Neuronal stem cell (in vitro differentiated cells): ENCODE measurements at regions not wholly inside any gene's neighbourhood (a gene's known extent, or its start where the extent isn't known, plus 50 kb on each side); places are given as distances from the start of the nearest gene placed in this dataset.

Experiments used
- DNase-seq: peaks from one replicate; pipeline ENCODE4 v3.0.0-alpha.2; 2013; ENCODE audit warnings: low spot score
- H2AFZ ChIP-seq: one replicate; pipeline ENCODE4 v1.6.1; 2013; ENCODE audit warnings: mild to moderate bottlenecking, low read length, inconsistent platforms
- H2AK5ac ChIP-seq: 2 replicates; pipeline ENCODE4 v1.6.1; 2013; ENCODE audit warnings: low read depth, mild to moderate bottlenecking, inconsistent platforms, low read length, moderate library complexity, mixed read lengths
- H2BK120ac ChIP-seq: 2 replicates; pipeline ENCODE4 v1.6.1; 2013; ENCODE audit warnings: low read depth, mild to moderate bottlenecking, inconsistent platforms, low read length, moderate library complexity, mixed read lengths
- H2BK12ac ChIP-seq: one replicate; pipeline ENCODE4 v1.6.1; 2013; ENCODE audit warnings: low read length, inconsistent platforms
- H2BK15ac ChIP-seq: 2 replicates; pipeline ENCODE4 v1.6.1; 2013; ENCODE audit warnings: mild to moderate bottlenecking, low read length, inconsistent platforms, mixed read lengths
- H2BK5ac ChIP-seq: one replicate; pipeline ENCODE4 v1.6.1; 2013; ENCODE audit warnings: inconsistent platforms, mild to moderate bottlenecking, low read length, moderate library complexity
- H3K14ac ChIP-seq: one replicate; pipeline ENCODE4 v1.6.1; 2013; ENCODE audit warnings: low read length, inconsistent platforms
- H3K18ac ChIP-seq: 2 replicates; pipeline ENCODE4 v1.6.1; 2013; ENCODE audit warnings: low read length, inconsistent platforms
- H3K23ac ChIP-seq: 2 replicates; pipeline ENCODE4 v1.6.1; 2013; ENCODE audit warnings: low read depth, mild to moderate bottlenecking, mixed read lengths, low read length, inconsistent platforms; ENCODE audit not compliant: poor library complexity
- H3K27ac ChIP-seq: replicated peaks from 3 replicates; pipeline ENCODE4 v1.5.1; 2013; ENCODE audit warnings: low read length, inconsistent platforms
- H3K27me3 ChIP-seq, 3 experiments: 2 replicates each; pipeline ENCODE4 v1.6.1; 2013; ENCODE audit warnings: low read length in 3 of 3, mild to moderate bottlenecking in 2 of 3, inconsistent platforms in 1 of 3, low read depth in 1 of 3, mixed read lengths in 1 of 3, moderate library complexity in 1 of 3; ENCODE audit not compliant: control insufficient read depth in 3 of 3, insufficient read depth in 3 of 3
- H3K36me3 ChIP-seq, 2 donors: replicated peaks in 1 of 2; 2 replicates each; pipeline ENCODE4 v1.6.1; 2013; ENCODE audit warnings: low read length in 2 of 2; ENCODE audit not compliant: control insufficient read depth in 2 of 2, insufficient read depth in 2 of 2
- H3K4ac ChIP-seq: 2 replicates; pipeline ENCODE4 v1.6.1; 2013; ENCODE audit warnings: inconsistent platforms, mild to moderate bottlenecking, low read length, moderate library complexity
- H3K4me1 ChIP-seq, 2 donors: 1 replicate in 1 of 2; 2 replicates in 1 of 2; pipeline ENCODE4 v1.6.1; 2013; ENCODE audit warnings: low read length in 2 of 2, low read depth in 1 of 2; ENCODE audit not compliant: control insufficient read depth in 2 of 2, insufficient read depth in 1 of 2
- H3K4me2 ChIP-seq: one replicate; pipeline ENCODE4 v1.6.1; 2013; ENCODE audit warnings: mild to moderate bottlenecking, low read length, inconsistent platforms; ENCODE audit not compliant: insufficient read depth, poor library complexity, severe bottlenecking
- H3K4me3 ChIP-seq, 2 donors: 2 replicates each; pipeline ENCODE4 v1.5.1; 2013; ENCODE audit warnings: low read length in 2 of 2, mild to moderate bottlenecking in 2 of 2, inconsistent platforms in 1 of 2, moderate library complexity in 1 of 2
- H3K79me1 ChIP-seq: one replicate; pipeline ENCODE4 v1.6.1; 2013; ENCODE audit warnings: low read depth, mild to moderate bottlenecking, inconsistent platforms, low read length, moderate library complexity
- H3K9ac ChIP-seq: one replicate; pipeline ENCODE4 v1.6.1; 2013; ENCODE audit warnings: mild to moderate bottlenecking, low read depth, low read length, inconsistent platforms; ENCODE audit not compliant: poor library complexity
- H3K9me3 ChIP-seq, 2 donors: replicated peaks in 1 of 2; 2 replicates each; pipeline versions ENCODE3 to v1.6.1; 2013; ENCODE audit warnings: low read length in 2 of 2, mild to moderate bottlenecking in 2 of 2, inconsistent platforms in 1 of 2, low read depth in 1 of 2, mixed read lengths in 1 of 2, moderate library complexity in 1 of 2; ENCODE audit not compliant: control insufficient read depth in 2 of 2, insufficient read depth in 1 of 2
- H4K8ac ChIP-seq: one replicate; pipeline ENCODE4 v1.6.1; 2013; ENCODE audit warnings: low read depth, mild to moderate bottlenecking, inconsistent platforms, low read length, moderate library complexity
- H4K91ac ChIP-seq: one replicate; pipeline ENCODE4 v1.6.1; 2013; ENCODE audit warnings: low read length, low read depth, mild to moderate bottlenecking, inconsistent platforms; ENCODE audit not compliant: poor library complexity
- whole genome bisulfite sequencing, 2 donors: extraction: QIAGEN DNeasy Blood & Tissue Kit; methylation state at CpG; one replicate each; pipeline ENCODE4 v1.1.7; 2013; ENCODE audit warnings: missing lambda C conversion rate in 2 of 2, mixed read lengths in 1 of 2; ENCODE audit not compliant: insufficient read length in 2 of 2, insufficient replicate concordance in 1 of 2; ENCODE audit errors: extremely low coverage in 2 of 2; 5-methylcytosine and 5-hydroxymethylcytosine counted together

DNA sequence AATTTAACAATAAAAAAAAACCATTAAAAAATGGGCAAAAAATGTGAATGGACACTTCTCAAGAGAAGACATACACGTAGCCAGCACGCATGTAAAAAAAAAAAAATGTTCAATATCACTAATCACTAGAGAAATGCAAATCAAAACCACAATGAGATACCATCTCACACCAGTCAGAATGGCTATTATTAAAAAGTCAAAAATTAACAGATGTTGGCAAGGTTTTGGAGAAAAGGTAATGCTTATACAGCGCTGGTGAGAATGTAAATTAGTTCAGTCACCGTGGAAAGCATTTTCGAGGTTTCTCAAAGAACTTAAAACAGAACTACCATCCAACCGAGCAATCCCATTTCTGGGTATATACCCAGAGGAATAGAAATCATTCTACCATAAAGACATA lies 1091.5 kb upstream of the B3GALT2 start:
- no peak overlapping the region for H4K91ac ChIP-seq
- no peaks in the 10 kb centered on the region for H3K79me1 ChIP-seq
- H3K4me3 ChIP-seq: no peak overlapping the region
- no peak overlapping the region for H3K9ac ChIP-seq
- no peak overlapping the region for H2BK12ac ChIP-seq
- no peak overlapping the region for H3K18ac ChIP-seq
- H3K9me3 ChIP-seq: no peaks in the 10 kb centered on the region
- H3K4me2 ChIP-seq: no peak overlapping the region
- H3K4me1 ChIP-seq: no peaks in the 10 kb centered on the region
- no peak overlapping the region for H2BK5ac ChIP-seq
- WGBS, 2 donors: no CpG with 5 or more reads among the region's 6 CpGs
- no peak overlapping the region for H2BK120ac ChIP-seq
- no peak overlapping the region for H3K4ac ChIP-seq
- no peak overlapping the region for H4K8ac ChIP-seq
- H2AFZ ChIP-seq: no peak overlapping the region
- DNase-seq: no peak
- no peak overlapping the region for H3K14ac ChIP-seq
- H3K27me3 ChIP-seq: no peaks in the 10 kb centered on the region
- H3K36me3 ChIP-seq: no peaks in the 10 kb centered on the region
- no peak overlapping the region for H3K27ac ChIP-seq
- no peak overlapping the region for H3K23ac ChIP-seq
- no peak overlapping the region for H2AK5ac ChIP-seq
- no peak overlapping the region for H2BK15ac ChIP-seq

- Histone ChIP-seq H2AK5ac (no peak overlapping the region), H3K27ac (no peak overlapping the region), H3K14ac (no peak overlapping the region), H3K4me1 (no peaks in the 10 kb centered on the region), H3K27me3 (no peaks in the 10 kb centered on the region), H3K9me3 (no peaks in the 10 kb centered on the region), H3K36me3 (no peaks in the 10 kb centered on the region), H3K9ac (no peak overlapping the region), H2BK15ac (no peak overlapping the region), H3K23ac (no peak overlapping the region), H2AFZ (no peak overlapping the region), H2BK12ac (no peak overlapping the region), H3K4me2 (no peak overlapping the region), H3K79me1 (no peaks in the 10 kb centered on the region), H4K8ac (no peak overlapping the region), H3K18ac (no peak overlapping the region), H3K4me3 (no peak overlapping the region), H4K91ac (no peak overlapping the region), H3K4ac (no peak overlapping the region), H2BK120ac (no peak overlapping the region), H2BK5ac (no peak overlapping the region)
- WGBS, 2 donors: no CpG with 5 or more reads among the region's 1 CpG
- DNase-seq: no peak
These were observed 1087.2 kb upstream of the B3GALT2 start for GRCh38 chr1:194273660-194274059.

DNA sequence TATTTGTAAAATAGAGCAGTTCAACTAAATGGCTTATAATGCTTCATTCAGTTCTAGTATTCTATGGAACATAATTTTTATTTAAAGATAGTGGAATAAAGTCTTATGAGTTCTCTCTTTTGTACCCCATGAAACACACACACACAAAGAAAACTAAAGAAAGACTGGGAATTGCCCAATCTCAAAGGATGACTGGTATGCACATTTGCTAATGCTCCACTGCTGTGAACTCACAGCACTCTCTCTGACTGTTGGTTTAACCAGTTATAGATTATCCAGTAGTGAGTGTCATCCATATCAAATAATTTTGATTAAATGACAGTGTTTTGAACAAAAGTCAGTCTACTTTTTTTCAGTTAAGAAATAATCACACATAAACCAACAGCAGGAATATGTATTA lies 1082.4 kb upstream of the B3GALT2 start:
- no peak overlapping the region for H2BK12ac ChIP-seq
- H3K14ac ChIP-seq: no peak overlapping the region

DNA sequence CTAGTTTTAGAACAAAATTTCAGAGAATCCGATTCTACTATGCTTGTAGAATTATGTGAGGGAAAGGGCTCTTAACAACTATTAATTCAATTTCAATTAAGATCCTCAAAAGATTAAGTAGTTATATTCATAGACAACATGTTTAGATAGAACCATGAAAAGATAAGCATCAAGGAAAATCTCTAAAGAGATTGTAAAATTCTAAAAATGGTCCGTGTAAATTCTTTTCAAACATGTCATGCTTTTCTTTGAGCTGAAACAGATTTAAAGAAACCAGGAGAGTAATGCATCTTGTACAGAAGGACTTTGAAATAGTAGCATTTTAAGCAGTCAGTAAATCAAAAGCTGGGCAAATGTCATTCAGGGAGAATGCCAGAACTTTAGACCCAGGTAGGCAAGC lies 1080.6 kb upstream of the B3GALT2 start:
- no peak overlapping the region for H3K18ac ChIP-seq
- H3K9ac ChIP-seq: no peak overlapping the region
- no peaks in the 10 kb centered on the region for H3K4me1 ChIP-seq
- no peak overlapping the region for H3K27ac ChIP-seq
- H3K4me2 ChIP-seq: no peak overlapping the region
- no peaks in the 10 kb centered on the region for H3K36me3 ChIP-seq
- H3K9me3 ChIP-seq: peaks cover 1 to 3% of the 10 kb centered on the region in 2 donors
- H3K79me1 ChIP-seq: no peaks in the 10 kb centered on the region
- H2BK5ac ChIP-seq: no peak overlapping the region
- no peak overlapping the region for H2AK5ac ChIP-seq
- H4K8ac ChIP-seq: no peak overlapping the region
- no peak overlapping the region for H2BK120ac ChIP-seq
- no peak overlapping the region for H3K4ac ChIP-seq
- H2BK12ac ChIP-seq: no peak overlapping the region
- H2BK15ac ChIP-seq: no peak overlapping the region
- H3K4me3 ChIP-seq: no peak overlapping the region
- WGBS, 2 donors: no CpG with 5 or more reads among the region's 2 CpGs
- no peak for DNase-seq
- no peak overlapping the region for H3K23ac ChIP-seq
- H2AFZ ChIP-seq: no peak overlapping the region
- H3K27me3 ChIP-seq: no peaks in the 10 kb centered on the region
- no peak overlapping the region for H4K91ac ChIP-seq
- no peak overlapping the region for H3K14ac ChIP-seq

More for the DNA sequence above, 1082.4 kb upstream of the B3GALT2 start:
- Histone ChIP-seq H2BK120ac (no peak overlapping the region), H3K27ac (no peak overlapping the region), H3K9me3 (peaks cover 1 to 3% of the 10 kb centered on the region in 2 donors), H3K27me3 (no peaks in the 10 kb centered on the region), H3K36me3 (no peaks in the 10 kb centered on the region), H2BK5ac (no peak overlapping the region), H3K18ac (no peak overlapping the region), H3K79me1 (no peaks in the 10 kb centered on the region), H2BK15ac (no peak overlapping the region), H3K4me2 (no peak overlapping the region), H3K4me3 (no peak overlapping the region), H3K23ac (no peak overlapping the region), H3K4ac (no peak overlapping the region), H2AK5ac (no peak overlapping the region), H2AFZ (peak overlapping the region; percentile 45), H3K9ac (no peak overlapping the region), H4K91ac (no peak overlapping the region), H4K8ac (no peak overlapping the region), H3K4me1 (no peaks in the 10 kb centered on the region)
- peak; percentile 1 for DNase-seq
